ENCODE measurements at regions not wholly inside any gene's neighbourhood (a gene's known extent, or its start where the extent isn't known, plus 50 kb on each side); places are given as distances from the start of the nearest gene placed in this dataset.
A peak's percentile ranks its signal among the peaks of the same experiment; 100 is the strongest.

DNA sequence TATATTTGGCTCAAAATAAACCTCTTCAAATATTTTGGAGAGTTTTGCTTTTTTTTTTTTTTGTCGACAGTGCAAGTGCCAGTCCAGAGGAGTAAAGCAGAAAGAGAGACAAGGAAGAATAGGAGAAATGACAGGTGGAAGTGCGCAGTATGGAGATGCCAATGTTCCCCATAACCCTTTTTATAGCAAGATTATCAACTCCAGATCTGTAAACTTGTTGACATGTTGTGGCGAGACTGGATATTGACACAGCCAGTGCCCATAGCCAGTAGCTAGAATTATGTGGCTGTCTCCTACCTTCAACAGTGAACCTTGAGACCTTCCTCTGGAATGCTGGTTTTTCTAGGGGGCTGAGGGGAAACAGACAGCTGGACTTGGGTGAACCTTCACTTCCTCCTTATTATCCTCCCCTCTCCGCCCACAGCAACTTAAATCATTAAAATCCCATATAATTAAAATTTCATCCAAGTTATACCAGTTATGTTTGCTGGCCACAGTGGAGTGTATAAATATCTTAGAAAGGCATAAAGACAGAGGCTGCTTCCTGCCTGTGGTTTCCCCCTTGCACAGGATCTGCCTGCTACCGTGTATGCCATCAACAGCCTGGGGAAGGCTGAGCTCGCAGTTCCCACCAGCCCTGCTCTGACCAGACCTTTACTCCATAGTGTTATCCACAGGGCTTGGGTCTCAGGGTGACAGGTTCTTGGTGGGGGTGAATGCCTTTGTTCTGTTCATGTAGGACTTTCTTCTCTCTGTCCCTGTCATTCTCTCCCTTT lies 112.3 kb upstream of the ANKH start:
- DNase-seq (ENCODE audit: low spot score): no peak

DNA sequence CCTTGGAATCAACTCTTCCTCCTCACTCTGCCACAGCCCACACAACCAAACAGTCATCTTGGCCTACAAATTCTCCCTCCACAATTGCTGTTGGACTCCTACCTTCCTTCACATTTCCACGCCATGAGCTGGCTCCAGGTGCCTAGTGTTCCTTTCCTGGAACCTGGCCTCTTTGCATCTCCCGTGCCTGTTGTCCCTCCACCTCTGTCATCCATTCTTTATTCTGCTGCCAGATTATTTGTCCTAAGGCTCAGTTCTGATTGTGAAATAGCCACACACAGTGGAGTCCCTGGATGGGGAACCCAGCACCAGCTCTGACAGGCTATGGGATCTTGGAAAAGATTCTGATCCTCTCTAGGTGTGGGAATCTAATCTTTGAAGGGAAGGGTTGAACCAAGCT lies 109.1 kb upstream of the ANKH start:
- no peak for DNase-seq (ENCODE audit: low spot score)

- no peak for DNase-seq (ENCODE audit: low spot score)
Measured at GRCh38 chr5:14977058-14977685, 105.6 kb upstream of the ANKH start.

DNA sequence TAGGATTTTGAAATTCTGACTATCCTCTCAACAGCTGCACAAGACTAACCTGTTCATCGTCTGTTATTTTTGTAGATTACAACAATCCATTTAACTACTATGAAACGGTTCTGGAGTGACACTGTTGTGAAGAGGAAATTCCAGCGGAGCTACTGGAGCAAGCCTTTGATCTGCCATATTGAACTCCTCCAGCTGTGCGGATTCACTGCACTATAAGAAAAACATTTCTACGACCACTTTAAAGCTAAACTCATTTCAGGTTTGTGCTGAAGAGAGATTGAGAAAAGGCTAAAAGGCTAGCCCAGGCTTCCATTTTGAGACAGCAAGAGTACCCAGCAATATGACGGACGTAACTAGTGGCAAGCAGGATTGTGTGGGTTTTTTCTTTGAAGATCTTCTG lies 104.9 kb upstream of the ANKH start:
- DNase-seq (ENCODE audit: low spot score): no peak

DNA sequence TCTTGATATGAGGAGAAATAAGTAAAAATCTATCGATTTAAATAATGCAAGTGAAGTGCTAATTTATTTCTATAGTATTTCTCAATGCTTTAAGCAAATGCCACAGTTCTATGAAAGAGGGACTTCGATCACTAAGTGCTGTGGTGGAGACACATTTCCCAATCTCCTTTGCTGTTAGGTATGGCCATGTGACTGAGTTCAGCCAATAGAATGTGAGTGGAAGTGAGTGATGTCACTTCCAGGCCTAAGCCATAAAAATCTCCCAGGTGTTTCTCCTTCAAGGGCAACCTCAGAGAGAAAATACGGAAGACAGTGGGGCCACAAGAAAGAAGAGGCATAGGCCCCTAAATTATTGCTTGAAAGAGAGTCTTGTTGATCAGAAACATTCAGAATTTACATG lies 100.3 kb upstream of the ANKH start:
- no peak for DNase-seq (ENCODE audit: low spot score)

DNA sequence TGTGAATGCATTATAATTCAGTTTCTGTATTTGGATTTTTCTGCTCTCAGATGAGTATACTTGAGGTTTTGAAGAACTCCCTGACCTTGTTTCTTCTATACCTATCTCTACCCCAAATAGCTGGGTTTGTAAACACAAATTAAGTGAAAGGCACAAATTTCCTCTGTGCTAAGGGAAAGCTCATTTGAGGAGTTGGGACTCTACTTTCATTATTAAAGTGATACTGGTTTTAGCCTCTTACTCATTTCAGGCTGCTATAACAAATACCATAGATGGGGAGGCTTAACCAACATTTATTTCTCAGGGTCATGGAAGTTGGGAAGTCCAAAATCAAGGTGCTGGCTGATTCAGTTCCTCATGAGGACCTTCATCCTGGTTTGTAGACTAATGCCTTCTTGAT lies 97.2 kb upstream of the ANKH start:
- no peak for DNase-seq (ENCODE audit: low spot score)

DNA sequence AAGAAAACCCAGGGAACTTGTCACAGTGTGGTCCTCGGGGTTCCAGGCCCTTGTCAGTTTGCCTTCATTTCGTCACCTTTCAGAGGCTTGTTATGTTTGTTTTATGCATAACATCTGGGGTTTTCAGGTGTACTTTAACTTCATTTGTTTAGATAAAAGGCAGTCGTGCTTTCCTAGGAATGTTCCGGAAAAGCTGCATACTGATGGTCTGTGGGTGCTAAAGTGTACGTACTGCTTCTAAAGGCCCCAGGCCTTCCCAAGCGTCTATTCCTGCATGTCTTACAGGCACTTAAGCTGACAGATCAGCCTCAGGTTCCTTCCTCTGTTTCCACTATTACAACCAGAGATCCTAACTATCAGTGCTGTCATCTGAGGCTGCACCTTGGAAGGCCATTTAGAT lies 95.6 kb upstream of the ANKH start:
- DNase-seq (ENCODE audit: low spot score): no peak

DNA sequence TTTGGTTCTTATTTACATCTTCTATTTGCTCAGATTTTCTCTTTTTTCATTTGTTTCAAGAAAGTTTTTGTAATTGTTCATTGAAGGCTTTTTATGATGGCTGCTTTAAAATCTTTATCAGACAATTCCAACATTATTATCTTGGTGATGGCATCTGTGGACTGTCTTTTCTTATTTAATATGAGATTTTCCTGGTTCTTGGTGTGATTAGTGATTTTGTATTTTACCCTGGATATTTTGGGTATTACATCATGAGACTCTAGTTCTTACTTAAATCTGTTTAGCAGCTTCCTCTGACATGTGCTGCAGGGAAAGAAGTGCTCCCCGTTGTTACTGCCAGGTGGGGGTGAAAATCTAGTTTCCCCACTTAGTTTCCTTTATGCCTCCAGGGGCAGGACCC lies 94.2 kb upstream of the ANKH start:
- DNase-seq (ENCODE audit: low spot score): no peak

GRCh38 chr5:14962604-14963003 lies 91.0 kb upstream of the ANKH start:
- no peak for DNase-seq (ENCODE audit: low spot score)

GRCh38 chr5:14960120-14960462 lies 88.5 kb upstream of the ANKH start:
- DNase-seq (ENCODE audit: low spot score): no peak

DNA sequence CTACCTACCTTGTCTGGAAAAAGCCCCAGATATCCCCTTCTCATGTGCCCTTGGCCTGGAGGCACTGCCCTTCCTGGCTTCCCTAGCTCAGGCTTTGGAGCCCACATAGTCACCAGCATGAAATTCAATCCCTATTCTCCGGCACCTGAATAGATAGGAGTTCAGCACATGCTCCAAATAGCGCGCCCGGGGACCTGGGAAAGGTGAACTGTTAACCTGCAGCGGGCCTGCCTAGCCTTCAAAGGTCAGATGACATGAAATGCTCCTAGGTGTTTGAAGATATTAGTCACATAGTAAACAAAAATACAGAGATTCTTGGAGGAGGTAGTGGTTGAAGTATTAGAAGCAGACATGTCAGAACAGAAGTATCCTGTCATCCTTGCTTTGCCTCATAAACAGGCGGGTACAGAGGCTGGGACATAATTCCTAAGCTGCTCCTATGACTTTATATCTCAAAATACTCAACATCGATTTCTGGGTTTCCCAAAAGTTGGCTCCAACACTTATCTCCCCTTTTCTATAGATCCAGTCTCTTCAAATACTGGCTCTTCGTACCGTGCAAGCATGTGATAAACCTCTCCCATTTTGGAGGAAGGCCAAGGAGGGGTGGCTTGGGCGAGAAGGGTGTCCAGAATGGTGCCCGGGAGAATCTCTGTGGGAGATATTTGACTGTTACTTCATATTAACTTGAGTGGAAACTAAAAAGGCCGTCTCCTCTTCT lies 88.0 kb upstream of the ANKH start:
- no peak for DNase-seq (ENCODE audit: low spot score)

- no peak for DNase-seq (ENCODE audit: low spot score)
Measured at GRCh38 chr5:14958188-14958587, 86.6 kb upstream of the ANKH start.

- no peak for DNase-seq (ENCODE audit: low spot score)
Measured at GRCh38 chr5:14956423-14957046, 85.0 kb upstream of the ANKH start.

DNA sequence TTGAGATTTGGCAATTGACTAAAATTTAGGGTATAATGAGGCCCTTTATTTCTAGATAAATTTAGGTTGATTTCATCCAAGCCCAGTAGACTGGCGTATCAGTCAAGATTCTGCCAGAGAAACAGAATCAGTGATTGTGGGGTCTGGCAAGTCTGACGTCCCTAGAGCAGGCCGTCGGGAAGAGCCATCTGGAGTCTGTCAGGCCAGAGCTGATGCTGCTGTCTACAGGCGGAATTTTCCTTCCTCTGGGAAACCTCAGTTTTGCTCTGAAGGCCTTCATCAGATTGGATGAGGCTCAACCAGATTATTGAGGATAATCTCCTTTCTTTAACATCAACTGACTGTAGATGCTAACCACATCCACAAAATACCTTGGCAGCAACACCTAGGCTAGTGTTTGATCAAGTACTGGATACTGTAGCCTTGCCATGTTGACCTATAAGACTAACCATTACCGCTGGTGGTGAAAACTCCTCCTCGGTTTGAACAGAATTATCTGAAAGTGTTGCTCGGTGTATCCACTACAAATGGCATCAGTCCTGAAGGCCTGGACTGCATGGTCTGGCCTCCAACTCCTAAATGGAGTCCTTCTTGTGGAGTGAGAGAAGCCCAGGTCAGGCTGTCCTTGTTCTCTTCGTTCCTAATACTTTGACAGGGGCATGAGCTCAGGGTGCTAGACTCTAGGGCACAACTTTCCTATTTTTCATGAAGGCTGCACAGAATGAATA lies 83.2 kb upstream of the ANKH start:
- no peak for DNase-seq (ENCODE audit: low spot score)

DNA sequence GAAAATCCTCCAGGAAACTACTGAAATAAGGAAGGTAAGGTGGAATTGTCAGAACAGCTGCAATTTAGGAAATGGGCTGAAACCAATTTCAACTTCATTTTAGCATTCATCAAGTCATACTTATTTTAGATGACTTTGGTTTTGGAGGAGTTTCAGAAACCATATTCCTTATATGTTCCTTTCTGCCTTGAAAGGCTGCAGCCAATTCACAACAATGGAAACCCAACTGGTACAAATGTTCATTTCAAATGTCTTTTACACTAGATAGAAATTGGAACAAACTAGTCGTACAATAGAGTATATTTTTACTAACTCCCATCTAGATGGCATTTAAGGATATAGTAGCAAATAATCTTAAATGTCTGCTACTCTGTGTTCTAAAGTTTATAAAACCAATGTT lies 82.6 kb upstream of the ANKH start:
- DNase-seq (ENCODE audit: low spot score): no peak

GRCh38 chr5:14953075-14953607 lies 81.6 kb upstream of the ANKH start:
- no peak for DNase-seq (ENCODE audit: low spot score)

- DNase-seq (ENCODE audit: low spot score): no peak
Measured at GRCh38 chr5:14948383-14948782, 76.8 kb upstream of the ANKH start.

- peak; percentile 30 for DNase-seq (ENCODE audit: low spot score)
Measured at GRCh38 chr5:14946815-14947620, 75.4 kb upstream of the ANKH start.

DNA sequence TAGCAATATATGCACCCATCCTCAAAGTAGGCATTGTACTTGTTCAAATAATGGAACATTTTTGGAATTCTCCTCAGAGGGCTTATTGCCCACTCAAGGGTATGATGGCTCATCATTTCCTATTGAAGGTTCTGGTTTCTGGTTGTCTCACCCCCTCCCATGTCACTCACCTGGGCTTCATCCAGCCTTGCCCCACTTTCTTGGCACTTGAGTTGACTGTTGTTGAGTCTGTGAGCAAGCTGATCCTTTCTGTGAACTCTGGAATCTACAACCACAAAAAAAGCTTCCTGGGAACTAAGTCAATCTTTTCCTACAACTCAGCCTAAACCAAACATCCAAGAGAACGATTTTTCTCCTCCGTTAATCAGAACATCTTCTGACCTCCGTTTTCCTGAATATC lies 73.9 kb upstream of the ANKH start:
- no peak for DNase-seq (ENCODE audit: low spot score)

DNA sequence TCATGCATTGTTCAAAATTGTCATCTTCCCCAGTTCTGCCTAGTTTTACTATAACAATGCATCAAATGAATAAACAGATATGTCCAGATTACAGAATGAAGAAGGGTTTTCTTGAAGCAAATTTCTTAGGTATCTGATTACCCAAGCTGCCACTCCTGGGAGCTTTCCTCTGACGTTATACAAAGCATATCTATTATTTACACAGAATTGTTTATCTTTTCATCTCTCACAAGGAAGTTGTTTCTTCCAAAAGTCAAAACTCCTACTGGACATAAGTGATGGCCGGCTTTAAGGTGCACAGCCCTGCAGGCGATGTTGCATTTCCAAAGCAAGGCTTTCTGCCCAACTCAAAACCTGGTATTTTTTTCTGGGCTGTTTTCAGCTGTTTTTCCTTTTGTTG lies 73.4 kb upstream of the ANKH start:
- peak; percentile 15 for DNase-seq (ENCODE audit: low spot score)

DNA sequence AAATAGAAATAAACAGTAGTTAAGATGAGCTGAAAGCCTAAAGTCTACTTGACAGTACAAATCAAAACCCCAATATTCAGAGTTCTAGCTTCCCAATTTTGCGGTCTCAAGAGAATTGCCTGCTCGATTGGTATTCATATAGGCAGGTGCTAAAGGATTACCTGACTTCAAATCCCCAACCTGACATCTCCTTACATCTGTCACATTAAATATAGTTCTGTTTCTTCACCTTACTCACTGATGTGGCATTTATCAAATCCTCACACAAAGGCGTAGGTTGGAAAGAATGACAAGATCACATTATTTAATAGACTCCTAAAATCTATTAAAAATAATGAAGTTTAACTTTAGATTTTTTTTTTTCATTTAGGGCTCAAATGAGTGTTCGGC lies 72.8 kb upstream of the ANKH start:
- DNase-seq (ENCODE audit: low spot score): no peak

Measured in cerebellar cortex (tissue), 1 donor.